K562 (cell line): ENCODE measurements at regions not wholly inside any gene's neighbourhood (a gene's known extent, or its start where the extent isn't known, plus 50 kb on each side); places are given as distances from the start of the nearest gene placed in this dataset.

Experiments used
- ATAC-seq: fragments of 200-7000 bp; cut with Tn5 transposase; 3 replicates; pipeline ENCODE4 v1.9.1; 2020; ENCODE audit warnings: moderate library complexity
- BruUV-seq: library from RNA; stranded (reverse); fragments of 400-500 nt; replicated peaks from 2 replicates; lab custom pipeline; 2021; lab: Mats Ljungman, UMichigan
- CTCF ChIA-PET: fragments of 300-600 bp; formaldehyde crosslinking; extraction: SDS; loops from one replicate; lab custom pipeline; 2021; ENCODE audit warnings: low intra/inter-chr PET ratio; lab: Yijun Ruan, JAX
- POLR2A ChIA-PET: fragments of 300-600, 350-650 bp; sonication (Branson Sonifier 250); formaldehyde crosslinking; extraction: SDS; loops from one replicate; lab custom pipeline; 2021; ENCODE audit warnings: antibody characterized with exemption, inconsistent platforms; lab: Yijun Ruan, JAX
- DNase-seq, 4 experiments: peaks; one replicate each; pipeline versions ENCODE4 v3.0.0 to v3.0.0-alpha.2; 2011 to 2018; ENCODE audit warnings: low spot score in 3 of 4, mixed read lengths in 3 of 4; ENCODE audit errors: extremely low read depth in 1 of 4
- FAIRE-seq: peaks from 2 replicates; lab custom pipeline; 2011; peaks lifted over from hg19 to GRCh38; lab: Jason Lieb, UNC
- H2AFZ ChIP-seq: 2 replicates; pipeline ENCODE4 v1.6.0; 2011; ENCODE audit warnings: low read depth, low read length, control low read depth, inconsistent platforms
- H3K27ac ChIP-seq: fragments of 200-600 bp; 3 replicates; pipeline ENCODE4 v1.8.0; 2011; ENCODE audit warnings: low read depth, mild to moderate bottlenecking, control low read depth, inconsistent platforms, low read length, moderate library complexity, mixed read lengths; ENCODE audit errors: extremely low read depth
- H3K27me3 ChIP-seq, 2 experiments: fragments of 300-600 bp in 1 of 2; 2 replicates in 1 of 2; 3 replicates in 1 of 2; pipeline versions ENCODE4 v1.6.0 to v1.8.0; 2011; ENCODE audit warnings: inconsistent platforms in 2 of 2, low read length in 2 of 2, mild to moderate bottlenecking in 1 of 2, mixed read lengths in 1 of 2, moderate library complexity in 1 of 2; ENCODE audit not compliant: control insufficient read depth in 2 of 2, insufficient read depth in 2 of 2
- H3K36me3 ChIP-seq: fragments of 300-600 bp; 3 replicates; pipeline ENCODE4 v1.8.0; 2011; ENCODE audit warnings: mild to moderate bottlenecking, low read length, inconsistent platforms; ENCODE audit not compliant: control insufficient read depth, insufficient read depth
- H3K4me1 ChIP-seq, 2 experiments: fragments of 200-600 bp in 1 of 2; replicated peaks in 1 of 2; 2 replicates in 1 of 2; 3 replicates in 1 of 2; pipeline versions ENCODE4 v1.5.1 to v1.8.0; 2011; ENCODE audit warnings: inconsistent platforms in 2 of 2, low read length in 2 of 2, mild to moderate bottlenecking in 1 of 2, mixed read lengths in 1 of 2, moderate library complexity in 1 of 2; ENCODE audit not compliant: control insufficient read depth in 2 of 2, insufficient read depth in 2 of 2
- H3K4me2 ChIP-seq: 2 replicates; pipeline ENCODE4 v1.6.1; 2011; ENCODE audit warnings: low read length, control low read depth, inconsistent platforms, mixed read lengths; ENCODE audit not compliant: insufficient read depth
- H3K4me3 ChIP-seq: fragments of 200-600 bp; sonication (generic), shearing (Covaris generic); 2 replicates; pipeline ENCODE4 v1.5.1; 2016; ENCODE audit warnings: control low read depth, inconsistent platforms
- H3K79me2 ChIP-seq: fragments of 200-600 bp; 3 replicates; pipeline ENCODE4 v1.8.0; 2011; ENCODE audit warnings: low read length, inconsistent platforms; ENCODE audit not compliant: control insufficient read depth, insufficient read depth
- H3K9ac ChIP-seq, 2 experiments: 2 replicates each; pipeline versions ENCODE4 v1.6.0 to v1.6.1; 2011; ENCODE audit warnings: low read depth in 2 of 2, low read length in 2 of 2, control low read depth in 1 of 2, inconsistent platforms in 1 of 2, mild to moderate bottlenecking in 1 of 2, mixed read lengths in 1 of 2; ENCODE audit not compliant: insufficient read depth in 1 of 2
- H3K9me1 ChIP-seq: one replicate; pipeline ENCODE4 v1.6.0; 2011; ENCODE audit warnings: inconsistent platforms, mild to moderate bottlenecking, low read length, moderate library complexity; ENCODE audit not compliant: control insufficient read depth, insufficient read depth
- H3K9me3 ChIP-seq: replicated peaks from 2 replicates; pipeline ENCODE4 v1.5.1; 2011; ENCODE audit warnings: low read depth, low read length, inconsistent platforms; ENCODE audit not compliant: control insufficient read depth, insufficient read depth
- H4K20me1 ChIP-seq: replicated peaks from 2 replicates; pipeline ENCODE4 v1.6.1; 2011; ENCODE audit warnings: low read length, inconsistent platforms, mixed read lengths; ENCODE audit not compliant: control insufficient read depth, insufficient read depth
- HIVEP1 ChIP-seq: fragments of 250-450 bp; sonication (Bioruptor Pico); IDR thresholded peaks from 2 replicates; pipeline ENCODE4 v1.4.0; 2020; ENCODE audit warnings: mild to moderate bottlenecking
- JUN ChIP-seq, 2 experiments: sonication (generic) in 1 of 2; formaldehyde crosslinking in 1 of 2; IDR thresholded peaks; 2 replicates each; pipeline versions ENCODE4 v1.6.1 to v1.8.0; 2012 to 2022; ENCODE audit warnings: borderline replicate concordance in 2 of 2, mild to moderate bottlenecking in 2 of 2, improper control_type of control experiment in 1 of 2, low read depth in 1 of 2, low read length in 1 of 2, missing genetic modification reagents in 1 of 2
- MCM2 ChIP-seq: fragments of 450-650 bp; IDR thresholded peaks from 2 replicates; pipeline ENCODE4 v1.6.1; 2017; ENCODE audit warnings: low read depth, mild to moderate bottlenecking
- RBM15 ChIP-seq: fragments of 200-400 bp; formaldehyde crosslinking; IDR thresholded peaks from 2 replicates; pipeline ENCODE4 v1.6.1; 2018; ENCODE audit warnings: mild to moderate bottlenecking, low read length, moderate library complexity; ENCODE audit not compliant: insufficient read depth
- RFX1 ChIP-seq: fragments of 450-650 bp; IDR thresholded peaks from 2 replicates; pipeline ENCODE4 v1.6.1; 2016; ENCODE audit warnings: mild to moderate bottlenecking, moderate library complexity
- ZNF354B ChIP-seq: fragments of 250-450 bp; sonication (Bioruptor Pico); IDR thresholded peaks from 2 replicates; pipeline ENCODE4 v1.4.0; 2020
- WGBS: fragments of 100-300 bp; shearing (Covaris generic); methylation state at CpG from one replicate; pipeline ENCODE4 v1.1.6; 2016; ENCODE audit warnings: low coverage, mixed read lengths; ENCODE audit not compliant: insufficient coverage; ENCODE audit errors: missing lambda C conversion rate; 5-methylcytosine and 5-hydroxymethylcytosine counted together
- in situ Hi-C: fragments of 300-500 bp; cut with MboI; formaldehyde crosslinking; loops from 4 replicates; pipeline ENCODE4 v1.15.0; 2018; ENCODE audit warnings: inconsistent platforms, mixed read lengths
- intact Hi-C: fragments of 100-400 bp; cut with micrococcal nuclease; formaldehyde crosslinking; loops from 2 replicates; pipeline ENCODE4 v1.14.2; 2022
- TF ChIP-seq, protein P1 (sequence below), 2 experiments: fragments of 450-650 bp in 1 of 2; sonication (generic) in 1 of 2; formaldehyde crosslinking in 1 of 2; IDR thresholded peaks in 1 of 2; conservative IDR thresholded peaks in 1 of 2; 2 replicates each; pipeline versions ENCODE4 v1.6.1 to v1.8.1; 2016 to 2023; ENCODE audit warnings: mild to moderate bottlenecking in 2 of 2, moderate library complexity in 2 of 2, inconsistent platforms in 1 of 2, missing genetic modification reagents in 1 of 2
- TF ChIP-seq, protein P2 (sequence below): fragments of 250-450 bp; sonication (Bioruptor Pico); IDR thresholded peaks from 2 replicates; pipeline ENCODE4 v1.8.0; 2021; ENCODE audit warnings: moderate library complexity, mild to moderate bottlenecking, inconsistent platforms
- TF ChIP-seq, protein P3 (sequence below), 2 experiments: IDR thresholded peaks; 2 replicates each; pipeline ENCODE4 v1.6.1; 2012; ENCODE audit warnings: improper control_type of control experiment in 2 of 2, low read depth in 2 of 2, low read length in 2 of 2, borderline replicate concordance in 1 of 2

DNA sequence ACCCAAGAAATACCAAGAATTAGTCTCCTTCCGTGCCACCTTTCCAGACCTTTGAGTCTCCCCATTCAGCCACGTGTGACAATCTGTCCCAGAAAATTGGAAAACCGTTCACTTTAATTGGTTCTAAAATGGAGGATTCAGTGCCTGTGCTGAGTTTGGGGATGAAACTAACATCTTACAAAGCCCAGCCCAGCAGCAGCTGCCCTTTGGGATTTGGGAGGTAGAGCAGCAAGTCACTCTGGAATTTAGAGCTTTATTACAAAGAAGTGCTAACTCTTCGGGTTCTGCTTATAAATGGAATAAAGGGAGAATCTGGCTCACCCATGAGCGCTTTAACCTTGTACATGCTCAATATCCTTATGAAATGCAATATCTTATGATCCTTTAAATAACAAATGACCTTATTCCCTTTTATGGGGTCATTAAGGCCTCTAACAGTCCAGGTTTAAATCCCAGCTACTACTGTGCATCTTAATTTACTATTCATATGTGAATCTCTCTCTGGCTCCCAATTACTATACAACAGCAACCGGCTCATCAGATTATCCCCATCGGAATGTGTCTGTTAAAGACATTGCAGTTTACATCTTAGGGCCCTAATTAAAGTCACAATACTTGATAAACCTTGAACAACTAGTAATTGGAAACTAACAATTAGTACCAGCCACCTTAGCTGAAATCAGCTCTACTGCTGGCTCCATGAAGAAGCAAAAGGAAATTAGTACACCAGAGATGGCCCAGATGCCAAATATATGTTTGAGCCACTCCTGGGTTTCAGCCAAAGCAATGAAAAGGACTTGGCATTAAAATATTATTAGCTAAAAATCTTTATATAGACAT is 271.8 kb upstream of the SMARCA2 start:
- BruUV-seq = no TSS peak
- WGBS = 0% methylated on average over 7 of the region's 7 CpGs
- Histone ChIP-seq H3K9ac (no peak overlapping the region), H3K4me3 (no peak overlapping the region), H3K36me3 (no peaks in the 10 kb centered on the region), H3K27ac (no peak overlapping the region), H3K9me1 (no peaks in the 10 kb centered on the region), H2AFZ (no peak overlapping the region), H3K9me3 (no peaks in the 10 kb centered on the region; the same call in 1 of the 2 replicates), H3K27me3 (no peaks in the 10 kb centered on the region), H3K4me1 (no peaks in the 10 kb centered on the region), H3K79me2 (no peaks in the 10 kb centered on the region), H3K4me2 (no peak overlapping the region), H4K20me1 (no peaks in the 10 kb centered on the region)
- in situ Hi-C loops = no loop called here
- ATAC-seq = no peak
- DNase-seq = no peak
- FAIRE-seq = no peak
- ChIA-PET CTCF (no interaction called here), POLR2A (interaction anchor here (0.5 kb wide), 1 partner anchor 95 kb away, joined by 3 read pairs; no protein-coding TSS in a partner anchor)
- intact Hi-C loops = no loop called here
- TF ChIP-seq, protein P1, sequence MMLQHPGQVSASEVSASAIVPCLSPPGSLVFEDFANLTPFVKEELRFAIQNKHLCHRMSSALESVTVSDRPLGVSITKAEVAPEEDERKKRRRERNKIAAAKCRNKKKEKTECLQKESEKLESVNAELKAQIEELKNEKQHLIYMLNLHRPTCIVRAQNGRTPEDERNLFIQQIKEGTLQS (IDR thresholded peaks at IDR 0.05) = no peak
- TF ChIP-seq, protein P1 (CRISPR knock-in tag; conservative IDR thresholded peaks at IDR 0.05) = no peak
- TF ChIP-seq, protein P2, sequence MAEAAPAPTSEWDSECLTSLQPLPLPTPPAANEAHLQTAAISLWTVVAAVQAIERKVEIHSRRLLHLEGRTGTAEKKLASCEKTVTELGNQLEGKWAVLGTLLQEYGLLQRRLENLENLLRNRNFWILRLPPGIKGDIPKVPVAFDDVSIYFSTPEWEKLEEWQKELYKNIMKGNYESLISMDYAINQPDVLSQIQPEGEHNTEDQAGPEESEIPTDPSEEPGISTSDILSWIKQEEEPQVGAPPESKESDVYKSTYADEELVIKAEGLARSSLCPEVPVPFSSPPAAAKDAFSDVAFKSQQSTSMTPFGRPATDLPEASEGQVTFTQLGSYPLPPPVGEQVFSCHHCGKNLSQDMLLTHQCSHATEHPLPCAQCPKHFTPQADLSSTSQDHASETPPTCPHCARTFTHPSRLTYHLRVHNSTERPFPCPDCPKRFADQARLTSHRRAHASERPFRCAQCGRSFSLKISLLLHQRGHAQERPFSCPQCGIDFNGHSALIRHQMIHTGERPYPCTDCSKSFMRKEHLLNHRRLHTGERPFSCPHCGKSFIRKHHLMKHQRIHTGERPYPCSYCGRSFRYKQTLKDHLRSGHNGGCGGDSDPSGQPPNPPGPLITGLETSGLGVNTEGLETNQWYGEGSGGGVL = no peak
- TF ChIP-seq ZNF354B (CRISPR knock-in tag) (no peak), HIVEP1 (CRISPR knock-in tag) (no peak), JUN (IDR thresholded peaks at IDR 0.05; ENCODE audit: borderline replicate concordance, low read depth, low read length) (no peak), JUN (CRISPR knock-in tag; IDR thresholded peaks at IDR 0.05; ENCODE audit: borderline replicate concordance) (no peak), RBM15 (no peak), MCM2 (no peak), RFX1 (no peak)
- TF ChIP-seq, protein P3, sequence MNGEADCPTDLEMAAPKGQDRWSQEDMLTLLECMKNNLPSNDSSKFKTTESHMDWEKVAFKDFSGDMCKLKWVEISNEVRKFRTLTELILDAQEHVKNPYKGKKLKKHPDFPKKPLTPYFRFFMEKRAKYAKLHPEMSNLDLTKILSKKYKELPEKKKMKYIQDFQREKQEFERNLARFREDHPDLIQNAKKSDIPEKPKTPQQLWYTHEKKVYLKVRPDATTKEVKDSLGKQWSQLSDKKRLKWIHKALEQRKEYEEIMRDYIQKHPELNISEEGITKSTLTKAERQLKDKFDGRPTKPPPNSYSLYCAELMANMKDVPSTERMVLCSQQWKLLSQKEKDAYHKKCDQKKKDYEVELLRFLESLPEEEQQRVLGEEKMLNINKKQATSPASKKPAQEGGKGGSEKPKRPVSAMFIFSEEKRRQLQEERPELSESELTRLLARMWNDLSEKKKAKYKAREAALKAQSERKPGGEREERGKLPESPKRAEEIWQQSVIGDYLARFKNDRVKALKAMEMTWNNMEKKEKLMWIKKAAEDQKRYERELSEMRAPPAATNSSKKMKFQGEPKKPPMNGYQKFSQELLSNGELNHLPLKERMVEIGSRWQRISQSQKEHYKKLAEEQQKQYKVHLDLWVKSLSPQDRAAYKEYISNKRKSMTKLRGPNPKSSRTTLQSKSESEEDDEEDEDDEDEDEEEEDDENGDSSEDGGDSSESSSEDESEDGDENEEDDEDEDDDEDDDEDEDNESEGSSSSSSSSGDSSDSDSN (IDR thresholded peaks at IDR 0.05; ENCODE audit: borderline replicate concordance in 1 of 2, low read depth in 2 of 2, low read length in 2 of 2) = no peak
